ENCODE measurements at regions not wholly inside any gene's neighbourhood (a gene's known extent, or its start where the extent isn't known, plus 50 kb on each side); places are given as distances from the start of the nearest gene placed in this dataset.

GRCh38 chr22:22357024-22357883, 112.7 kb downstream of the VPREB1 start:
- H3K36me3 Mint-ChIP-seq (ENCODE audit: insufficient read depth in 1 of 3, low read depth in 3 of 3): peaks cover 0 to 5% (median 0%) of the 10 kb centered on the region in 3 experiments; a peak in 2 of 7 replicates
- no peaks in the 10 kb centered on the region for H3K9me3 ChIP-seq (ENCODE audit: control insufficient read depth, low read depth, low read length)

More at GRCh38 chr22:22357024-22357883, 112.7 kb downstream of the VPREB1 start:
- H2BK15ac ChIP-seq (ENCODE audit: low read depth, low read length): no peak overlapping the region
- peak overlapping the region in 1 of 2 experiments; percentile 27; a peak in 2 of 5 replicates for H3K4me3 Mint-ChIP-seq
- H3K9me3 Mint-ChIP-seq: peaks cover 0 to 10% of the 10 kb centered on the region in 2 experiments; a peak in 2 of 5 replicates
- peaks cover 99% of the 10 kb centered on the region for H3K27me3 Mint-ChIP-seq (ENCODE audit: low read depth)
- H3K23me2 ChIP-seq (ENCODE audit: insufficient read length, low read depth, low read length, poor library complexity, severe bottlenecking): no peaks in the 10 kb centered on the region
- H3K14ac ChIP-seq (ENCODE audit: insufficient read depth, low read length): no peak overlapping the region
- H3K4me1 Mint-ChIP-seq: peaks cover 6% of the 10 kb centered on the region in 2 experiments; a peak in 3 of 4 replicates
- H4K91ac ChIP-seq (ENCODE audit: insufficient read length, low read depth, low read length): no peak overlapping the region
- no peak overlapping the region for H2AFZ ChIP-seq (ENCODE audit: low read length)
- H3K4ac ChIP-seq (ENCODE audit: low read depth, low read length): no peak overlapping the region
- no peak overlapping the region for H2BK120ac ChIP-seq (ENCODE audit: low read depth, low read length, poor library complexity, severe bottlenecking)
- no peak overlapping the region for H3K27ac Mint-ChIP-seq
- no peaks in the 10 kb centered on the region for H4K20me1 ChIP-seq (ENCODE audit: control insufficient read depth, insufficient read depth, insufficient read length)
- no peaks in the 10 kb centered on the region for H3K79me1 ChIP-seq (ENCODE audit: insufficient read depth, low read depth, low read length, poor library complexity, severe bottlenecking)
- H3K4me2 ChIP-seq (ENCODE audit: insufficient read depth, insufficient read length, low read length): no peak overlapping the region
- no peak overlapping the region for H4K8ac ChIP-seq (replicated peaks; ENCODE audit: insufficient read length, low read depth, low read length)
- H3K27ac ChIP-seq (ENCODE audit: insufficient read length, low read depth, low read length): no peak overlapping the region
- no peak overlapping the region for H2BK12ac ChIP-seq (ENCODE audit: insufficient read length, low read depth, low read length)
- no CpG with 5 or more reads among the region's 14 CpGs for WGBS (ENCODE audit: extremely low coverage, insufficient read length, low lambda C conversion rate)
- no peaks in the 10 kb centered on the region for H3K4me1 ChIP-seq (ENCODE audit: insufficient read depth, low read length)
- no peak overlapping the region for H2BK5ac ChIP-seq (ENCODE audit: insufficient read length, low read length)
- no peak overlapping the region for H4K5ac ChIP-seq (ENCODE audit: insufficient read length, low read depth, low read length)
- no peaks in the 10 kb centered on the region for H3K79me2 ChIP-seq (ENCODE audit: insufficient read depth, low read length)
- H2AK5ac ChIP-seq (ENCODE audit: insufficient read length, low read length): no peak overlapping the region
- H3K18ac ChIP-seq (ENCODE audit: insufficient read length, low read depth, low read length): no peak overlapping the region
- no peak overlapping the region for H3K23ac ChIP-seq (ENCODE audit: insufficient read length, low read depth, low read length)
- H3K56ac ChIP-seq (ENCODE audit: insufficient read length, low read depth, low read length): no peak overlapping the region
- peaks cover 55% of the 10 kb centered on the region; the same call in 1 of the 2 replicates for H3K27me3 ChIP-seq (ENCODE audit: insufficient read depth, low read length)
- peak; percentile 91 for DNase-seq
- TF ChIP-seq CTCF (conservative IDR thresholded peaks at IDR 0.05): peak; percentile 79
- H2BK20ac ChIP-seq (ENCODE audit: low read depth, low read length, poor library complexity, severe bottlenecking): no peak overlapping the region
- H3T11ph ChIP-seq (ENCODE audit: low read length): no peak overlapping the region
- no peak overlapping the region for H3K9ac ChIP-seq (ENCODE audit: extremely low read depth, insufficient read length, low read length)
